WTC11 (cell line): ENCODE measurements at regions not wholly inside any gene's neighbourhood (a gene's known extent, or its start where the extent isn't known, plus 50 kb on each side); places are given as distances from the start of the nearest gene placed in this dataset.

Experiments used
- ATAC-seq: fragments of 200-7000 bp; cut with Tn5 transposase; 2 replicates; pipeline ENCODE4 v1.10.0; 2021; ENCODE audit warnings: mild to moderate bottlenecking, moderate library complexity
- CTCF ChIA-PET: fragments of 300-600 bp; sonication (Branson Sonifier 250); formaldehyde crosslinking; loops from one replicate; lab custom pipeline; 2021; ENCODE audit warnings: antibody characterized with exemption; lab: Charles Lee
- POLR2A ChIA-PET: fragments of 350-600 bp; sonication (Branson Sonifier 250); formaldehyde crosslinking; loops from one replicate; lab custom pipeline; 2021; ENCODE audit warnings: antibody characterized with exemption; lab: Charles Lee
- DNase-seq: peaks from one replicate; pipeline ENCODE4 v3.0.0; 2021; ENCODE audit warnings: low spot score
- H3K27ac Mint-ChIP-seq: 2 replicates; pipeline ENCODE4 v1.8.0; 2021; ENCODE audit warnings: mixed read lengths
- H3K27me3 Mint-ChIP-seq: 2 replicates; pipeline ENCODE4 v1.8.0; 2021; ENCODE audit warnings: low read depth, mild to moderate bottlenecking, moderate library complexity, mixed read lengths
- H3K36me3 Mint-ChIP-seq: 2 replicates; pipeline ENCODE4 v1.8.0; 2021; ENCODE audit warnings: mixed read lengths
- H3K4me1 Mint-ChIP-seq: 2 replicates; pipeline ENCODE4 v1.8.0; 2022; ENCODE audit warnings: mixed read lengths
- H3K4me3 Mint-ChIP-seq: 2 replicates; pipeline ENCODE4 v1.8.0; 2021; ENCODE audit warnings: mild to moderate bottlenecking, moderate library complexity, mixed read lengths
- H3K9me3 Mint-ChIP-seq: 2 replicates; pipeline ENCODE4 v1.8.0; 2021; ENCODE audit warnings: mixed read lengths
- CREB1 ChIP-seq: sonication (generic); formaldehyde crosslinking; IDR thresholded peaks from 2 replicates; pipeline ENCODE4 v1.8.0; 2023; ENCODE audit warnings: mild to moderate bottlenecking, missing genetic modification reagents
- FOXJ3 ChIP-seq: sonication (generic); formaldehyde crosslinking; IDR thresholded peaks from 2 replicates; pipeline ENCODE4 v1.9.0; 2021; ENCODE audit warnings: missing genetic modification reagents, mild to moderate bottlenecking, borderline replicate concordance
- FOXK1 ChIP-seq: sonication (generic); formaldehyde crosslinking; IDR thresholded peaks from 2 replicates; pipeline ENCODE4 v1.8.0; 2022; ENCODE audit warnings: mild to moderate bottlenecking, moderate library complexity, missing genetic modification reagents
- GABPB1 ChIP-seq: sonication (generic); formaldehyde crosslinking; IDR thresholded peaks from 2 replicates; pipeline ENCODE4 v1.8.1; 2023; ENCODE audit warnings: mild to moderate bottlenecking, missing genetic modification reagents
- GRHL2 ChIP-seq: fragments of 250-450 bp; sonication (Bioruptor Pico); IDR thresholded peaks from 2 replicates; pipeline ENCODE4 v1.8.0; 2022; ENCODE audit warnings: mild to moderate bottlenecking, moderate library complexity; ENCODE audit not compliant: insufficient replicate concordance, severe bottlenecking
- JAZF1 ChIP-seq: fragments of 250-450 bp; sonication (Bioruptor Pico); IDR thresholded peaks from 2 replicates; pipeline ENCODE4 v1.9.0; 2021; ENCODE audit warnings: moderate library complexity, mild to moderate bottlenecking, inconsistent platforms
- OVOL2 ChIP-seq: fragments of 250-450 bp; sonication (Bioruptor Pico); IDR thresholded peaks from 2 replicates; pipeline ENCODE4 v1.9.0; 2021; ENCODE audit warnings: mild to moderate bottlenecking, borderline replicate concordance
- ZNF232 ChIP-seq: sonication (generic); formaldehyde crosslinking; IDR thresholded peaks from 2 replicates; pipeline ENCODE4 v1.8.0; 2022; ENCODE audit warnings: mild to moderate bottlenecking, missing genetic modification reagents
- TF ChIP-seq, protein P1 (sequence below): fragments of 200-600 bp; IDR thresholded peaks from 2 replicates; pipeline ENCODE4 v1.8.0; 2022; ENCODE audit warnings: antibody characterized with exemption
- TF ChIP-seq, protein P2 (sequence below): sonication (generic); formaldehyde crosslinking; IDR thresholded peaks from 2 replicates; pipeline ENCODE4 v1.8.0; 2022; ENCODE audit warnings: mild to moderate bottlenecking, missing genetic modification reagents
- TF ChIP-seq, protein P3 (sequence below): sonication (generic); formaldehyde crosslinking; IDR thresholded peaks from 2 replicates; pipeline ENCODE4 v1.8.1; 2022; ENCODE audit warnings: missing genetic modification reagents, borderline replicate concordance
- TF ChIP-seq, protein P4 (sequence below): sonication (generic); formaldehyde crosslinking; IDR thresholded peaks from 2 replicates; pipeline ENCODE4 v1.8.0; 2023; ENCODE audit warnings: missing genetic modification reagents, mild to moderate bottlenecking, borderline replicate concordance
- TF ChIP-seq, protein P5 (sequence below): fragments of 250-450 bp; sonication (Bioruptor Pico); conservative IDR thresholded peaks from 2 replicates; pipeline ENCODE4 v1.9.0; 2021; ENCODE audit warnings: mild to moderate bottlenecking
- TF ChIP-seq, protein P6 (sequence below): sonication (generic); formaldehyde crosslinking; IDR thresholded peaks from 2 replicates; pipeline ENCODE4 v1.8.1; 2023; ENCODE audit warnings: mild to moderate bottlenecking, moderate library complexity, missing genetic modification reagents
- TF ChIP-seq, protein P7 (sequence below): fragments of 250-450 bp; sonication (Bioruptor Pico); IDR thresholded peaks from 2 replicates; pipeline ENCODE4 v1.9.0; 2021; ENCODE audit warnings: mild to moderate bottlenecking

DNA sequence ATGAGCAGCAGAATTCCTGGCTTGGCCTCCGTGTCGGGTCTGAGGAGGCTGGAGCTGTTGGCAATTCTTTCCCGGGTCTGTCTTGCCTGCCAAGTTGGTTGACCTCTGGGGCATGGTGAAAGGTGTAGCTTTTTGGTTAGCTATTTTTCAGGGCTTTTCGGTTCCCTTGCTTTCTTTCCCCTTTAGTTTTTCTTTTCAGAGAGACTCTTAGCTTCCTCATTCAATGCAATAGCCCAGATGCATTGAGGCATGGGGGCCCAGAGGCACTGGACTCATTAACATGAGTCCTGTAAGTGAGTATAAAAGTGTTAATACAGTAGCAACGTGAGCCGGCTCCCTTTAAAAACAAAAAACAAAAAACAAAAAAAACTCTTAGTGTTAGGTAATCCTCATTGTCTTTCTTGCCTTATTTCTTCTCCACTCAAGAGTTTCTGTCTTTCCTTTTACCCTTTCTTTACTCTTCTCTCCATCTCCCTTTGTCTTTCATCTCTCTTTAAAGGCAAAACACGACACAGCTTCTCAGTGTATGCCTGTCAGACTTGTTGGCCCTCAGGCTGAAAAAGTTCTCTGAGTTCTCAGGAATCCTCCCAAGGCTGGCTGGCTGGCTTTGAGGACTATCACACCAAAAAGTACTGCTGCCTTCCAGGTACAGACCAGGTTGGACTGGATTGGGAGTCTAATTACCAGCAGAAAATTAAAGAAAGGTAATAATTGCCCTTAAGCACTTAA, 289.9 kb upstream of the TUT7 start:
- Mint-ChIP-seq H3K9me3 (no peaks in the 10 kb centered on the region), H3K27me3 (no peaks in the 10 kb centered on the region; the same call in 1 of the 2 replicates), H3K36me3 (no peaks in the 10 kb centered on the region), H3K27ac (no peak overlapping the region; the same call in 1 of the 2 replicates), H3K4me1 (peaks cover 18% of the 10 kb centered on the region), H3K4me3 (no peak overlapping the region)
- CTCF ChIA-PET = interaction anchor here (0.7 to 1.2 kb wide), 3 partner anchors 216 to 244 kb away, joined by 3 to 4 read pairs (median 3); no protein-coding TSS in a partner anchor
- ATAC-seq (no peak), DNase-seq (no peak)
- TF ChIP-seq JAZF1 (CRISPR knock-in tag) (no peak), CREB1 (no peak), OVOL2 (no peak), ZNF232 (CRISPR knock-in tag) (no peak), FOXJ3 (CRISPR knock-in tag) (no peak)
- TF ChIP-seq, protein P1, sequence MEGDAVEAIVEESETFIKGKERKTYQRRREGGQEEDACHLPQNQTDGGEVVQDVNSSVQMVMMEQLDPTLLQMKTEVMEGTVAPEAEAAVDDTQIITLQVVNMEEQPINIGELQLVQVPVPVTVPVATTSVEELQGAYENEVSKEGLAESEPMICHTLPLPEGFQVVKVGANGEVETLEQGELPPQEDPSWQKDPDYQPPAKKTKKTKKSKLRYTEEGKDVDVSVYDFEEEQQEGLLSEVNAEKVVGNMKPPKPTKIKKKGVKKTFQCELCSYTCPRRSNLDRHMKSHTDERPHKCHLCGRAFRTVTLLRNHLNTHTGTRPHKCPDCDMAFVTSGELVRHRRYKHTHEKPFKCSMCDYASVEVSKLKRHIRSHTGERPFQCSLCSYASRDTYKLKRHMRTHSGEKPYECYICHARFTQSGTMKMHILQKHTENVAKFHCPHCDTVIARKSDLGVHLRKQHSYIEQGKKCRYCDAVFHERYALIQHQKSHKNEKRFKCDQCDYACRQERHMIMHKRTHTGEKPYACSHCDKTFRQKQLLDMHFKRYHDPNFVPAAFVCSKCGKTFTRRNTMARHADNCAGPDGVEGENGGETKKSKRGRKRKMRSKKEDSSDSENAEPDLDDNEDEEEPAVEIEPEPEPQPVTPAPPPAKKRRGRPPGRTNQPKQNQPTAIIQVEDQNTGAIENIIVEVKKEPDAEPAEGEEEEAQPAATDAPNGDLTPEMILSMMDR = no peak
- TF ChIP-seq, protein P2, sequence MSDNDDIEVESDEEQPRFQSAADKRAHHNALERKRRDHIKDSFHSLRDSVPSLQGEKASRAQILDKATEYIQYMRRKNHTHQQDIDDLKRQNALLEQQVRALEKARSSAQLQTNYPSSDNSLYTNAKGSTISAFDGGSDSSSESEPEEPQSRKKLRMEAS = no peak
- TF ChIP-seq, protein P3, sequence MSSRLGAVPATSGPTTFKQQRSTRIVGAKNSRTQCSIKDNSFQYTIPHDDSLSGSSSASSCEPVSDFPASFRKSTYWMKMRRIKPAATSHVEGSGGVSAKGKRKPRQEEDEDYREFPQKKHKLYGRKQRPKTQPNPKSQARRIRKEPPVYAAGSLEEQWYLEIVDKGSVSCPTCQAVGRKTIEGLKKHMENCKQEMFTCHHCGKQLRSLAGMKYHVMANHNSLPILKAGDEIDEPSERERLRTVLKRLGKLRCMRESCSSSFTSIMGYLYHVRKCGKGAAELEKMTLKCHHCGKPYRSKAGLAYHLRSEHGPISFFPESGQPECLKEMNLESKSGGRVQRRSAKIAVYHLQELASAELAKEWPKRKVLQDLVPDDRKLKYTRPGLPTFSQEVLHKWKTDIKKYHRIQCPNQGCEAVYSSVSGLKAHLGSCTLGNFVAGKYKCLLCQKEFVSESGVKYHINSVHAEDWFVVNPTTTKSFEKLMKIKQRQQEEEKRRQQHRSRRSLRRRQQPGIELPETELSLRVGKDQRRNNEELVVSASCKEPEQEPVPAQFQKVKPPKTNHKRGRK (CRISPR knock-in tag) = no peak
- POLR2A ChIA-PET = interaction anchor here (0.6 kb wide), 1 partner anchor 343 kb away, joined by 4 read pairs; no protein-coding TSS in a partner anchor

DNA sequence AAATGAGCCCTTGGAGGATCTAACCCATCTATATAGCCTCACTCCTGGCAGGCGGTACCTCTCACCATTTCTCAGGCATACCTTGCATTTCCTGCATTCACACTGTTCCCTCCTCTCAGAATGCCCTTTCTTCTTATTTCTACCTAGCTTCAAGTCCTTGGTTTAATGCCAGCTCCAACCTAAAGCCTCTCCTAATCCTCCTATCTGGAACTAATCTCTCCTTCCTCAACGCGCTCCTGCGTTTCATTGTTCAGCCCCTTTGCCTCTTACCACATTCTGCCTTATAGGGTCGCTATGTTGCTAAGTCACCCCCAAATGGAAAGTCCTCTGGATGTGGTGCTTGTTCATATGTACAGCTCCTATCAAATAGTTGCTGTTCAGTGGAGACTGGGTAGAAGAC, 288.5 kb upstream of the TUT7 start:
- no peaks in the 10 kb centered on the region for H3K9me3 Mint-ChIP-seq
- CTCF ChIA-PET = no interaction called here
- TF ChIP-seq, protein P4, sequence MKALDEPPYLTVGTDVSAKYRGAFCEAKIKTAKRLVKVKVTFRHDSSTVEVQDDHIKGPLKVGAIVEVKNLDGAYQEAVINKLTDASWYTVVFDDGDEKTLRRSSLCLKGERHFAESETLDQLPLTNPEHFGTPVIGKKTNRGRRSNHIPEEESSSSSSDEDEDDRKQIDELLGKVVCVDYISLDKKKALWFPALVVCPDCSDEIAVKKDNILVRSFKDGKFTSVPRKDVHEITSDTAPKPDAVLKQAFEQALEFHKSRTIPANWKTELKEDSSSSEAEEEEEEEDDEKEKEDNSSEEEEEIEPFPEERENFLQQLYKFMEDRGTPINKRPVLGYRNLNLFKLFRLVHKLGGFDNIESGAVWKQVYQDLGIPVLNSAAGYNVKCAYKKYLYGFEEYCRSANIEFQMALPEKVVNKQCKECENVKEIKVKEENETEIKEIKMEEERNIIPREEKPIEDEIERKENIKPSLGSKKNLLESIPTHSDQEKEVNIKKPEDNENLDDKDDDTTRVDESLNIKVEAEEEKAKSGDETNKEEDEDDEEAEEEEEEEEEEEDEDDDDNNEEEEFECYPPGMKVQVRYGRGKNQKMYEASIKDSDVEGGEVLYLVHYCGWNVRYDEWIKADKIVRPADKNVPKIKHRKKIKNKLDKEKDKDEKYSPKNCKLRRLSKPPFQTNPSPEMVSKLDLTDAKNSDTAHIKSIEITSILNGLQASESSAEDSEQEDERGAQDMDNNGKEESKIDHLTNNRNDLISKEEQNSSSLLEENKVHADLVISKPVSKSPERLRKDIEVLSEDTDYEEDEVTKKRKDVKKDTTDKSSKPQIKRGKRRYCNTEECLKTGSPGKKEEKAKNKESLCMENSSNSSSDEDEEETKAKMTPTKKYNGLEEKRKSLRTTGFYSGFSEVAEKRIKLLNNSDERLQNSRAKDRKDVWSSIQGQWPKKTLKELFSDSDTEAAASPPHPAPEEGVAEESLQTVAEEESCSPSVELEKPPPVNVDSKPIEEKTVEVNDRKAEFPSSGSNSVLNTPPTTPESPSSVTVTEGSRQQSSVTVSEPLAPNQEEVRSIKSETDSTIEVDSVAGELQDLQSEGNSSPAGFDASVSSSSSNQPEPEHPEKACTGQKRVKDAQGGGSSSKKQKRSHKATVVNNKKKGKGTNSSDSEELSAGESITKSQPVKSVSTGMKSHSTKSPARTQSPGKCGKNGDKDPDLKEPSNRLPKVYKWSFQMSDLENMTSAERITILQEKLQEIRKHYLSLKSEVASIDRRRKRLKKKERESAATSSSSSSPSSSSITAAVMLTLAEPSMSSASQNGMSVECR = no peak
- TF ChIP-seq FOXJ3 (CRISPR knock-in tag) (no peak), OVOL2 (no peak), GABPB1 (CRISPR knock-in tag) (no peak), GRHL2 (CRISPR knock-in tag) (no peak), FOXK1 (CRISPR knock-in tag) (no peak), CREB1 (no peak)
- TF ChIP-seq, protein P1 = no peak
- TF ChIP-seq, protein P5, sequence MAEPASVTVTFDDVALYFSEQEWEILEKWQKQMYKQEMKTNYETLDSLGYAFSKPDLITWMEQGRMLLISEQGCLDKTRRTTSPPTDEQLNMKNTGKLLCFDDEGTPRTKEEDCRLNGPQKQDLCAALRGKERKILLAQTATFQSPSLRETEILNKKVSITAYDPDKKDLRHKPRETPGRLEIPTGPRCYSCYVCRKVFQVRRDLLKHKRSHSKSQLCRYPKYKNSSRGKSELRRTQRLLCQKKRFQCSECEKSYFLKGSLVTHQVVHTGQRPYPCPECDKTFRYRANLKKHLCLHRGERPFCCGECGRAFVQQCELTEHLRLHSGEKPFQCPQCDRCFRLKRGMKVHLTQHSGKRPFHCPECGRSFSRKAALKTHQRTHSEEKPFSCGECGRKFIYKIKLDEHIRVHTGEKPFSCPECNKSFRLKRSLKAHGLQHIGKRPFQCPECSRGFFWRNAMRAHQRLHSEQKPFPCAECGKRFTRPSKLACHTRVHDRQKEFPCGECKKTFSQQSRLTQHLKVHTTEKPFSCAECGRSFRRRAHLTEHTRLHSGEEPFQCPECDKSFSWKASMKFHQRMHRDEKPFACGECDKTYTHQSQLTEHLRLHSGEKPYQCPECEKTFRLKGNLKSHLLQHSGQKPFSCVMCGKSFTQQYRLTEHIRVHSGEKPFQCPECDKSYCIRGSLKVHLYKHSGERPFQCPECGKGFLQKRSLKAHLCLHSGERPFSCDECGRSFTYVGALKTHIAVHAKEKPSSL (CRISPR knock-in tag) = no peak
- TF ChIP-seq, protein P6, sequence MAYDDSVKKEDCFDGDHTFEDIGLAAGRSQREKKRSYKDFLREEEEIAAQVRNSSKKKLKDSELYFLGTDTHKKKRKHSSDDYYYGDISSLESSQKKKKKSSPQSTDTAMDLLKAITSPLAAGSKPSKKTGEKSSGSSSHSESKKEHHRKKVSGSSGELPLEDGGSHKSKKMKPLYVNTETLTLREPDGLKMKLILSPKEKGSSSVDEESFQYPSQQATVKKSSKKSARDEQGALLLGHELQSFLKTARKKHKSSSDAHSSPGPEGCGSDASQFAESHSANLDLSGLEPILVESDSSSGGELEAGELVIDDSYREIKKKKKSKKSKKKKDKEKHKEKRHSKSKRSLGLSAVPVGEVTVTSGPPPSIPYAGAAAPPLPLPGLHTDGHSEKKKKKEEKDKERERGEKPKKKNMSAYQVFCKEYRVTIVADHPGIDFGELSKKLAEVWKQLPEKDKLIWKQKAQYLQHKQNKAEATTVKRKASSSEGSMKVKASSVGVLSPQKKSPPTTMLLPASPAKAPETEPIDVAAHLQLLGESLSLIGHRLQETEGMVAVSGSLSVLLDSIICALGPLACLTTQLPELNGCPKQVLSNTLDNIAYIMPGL (CRISPR knock-in tag) = no peak
- TF ChIP-seq, protein P7, sequence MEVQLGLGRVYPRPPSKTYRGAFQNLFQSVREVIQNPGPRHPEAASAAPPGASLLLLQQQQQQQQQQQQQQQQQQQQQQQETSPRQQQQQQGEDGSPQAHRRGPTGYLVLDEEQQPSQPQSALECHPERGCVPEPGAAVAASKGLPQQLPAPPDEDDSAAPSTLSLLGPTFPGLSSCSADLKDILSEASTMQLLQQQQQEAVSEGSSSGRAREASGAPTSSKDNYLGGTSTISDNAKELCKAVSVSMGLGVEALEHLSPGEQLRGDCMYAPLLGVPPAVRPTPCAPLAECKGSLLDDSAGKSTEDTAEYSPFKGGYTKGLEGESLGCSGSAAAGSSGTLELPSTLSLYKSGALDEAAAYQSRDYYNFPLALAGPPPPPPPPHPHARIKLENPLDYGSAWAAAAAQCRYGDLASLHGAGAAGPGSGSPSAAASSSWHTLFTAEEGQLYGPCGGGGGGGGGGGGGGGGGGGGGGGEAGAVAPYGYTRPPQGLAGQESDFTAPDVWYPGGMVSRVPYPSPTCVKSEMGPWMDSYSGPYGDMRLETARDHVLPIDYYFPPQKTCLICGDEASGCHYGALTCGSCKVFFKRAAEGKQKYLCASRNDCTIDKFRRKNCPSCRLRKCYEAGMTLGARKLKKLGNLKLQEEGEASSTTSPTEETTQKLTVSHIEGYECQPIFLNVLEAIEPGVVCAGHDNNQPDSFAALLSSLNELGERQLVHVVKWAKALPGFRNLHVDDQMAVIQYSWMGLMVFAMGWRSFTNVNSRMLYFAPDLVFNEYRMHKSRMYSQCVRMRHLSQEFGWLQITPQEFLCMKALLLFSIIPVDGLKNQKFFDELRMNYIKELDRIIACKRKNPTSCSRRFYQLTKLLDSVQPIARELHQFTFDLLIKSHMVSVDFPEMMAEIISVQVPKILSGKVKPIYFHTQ (CRISPR knock-in tag) = no peak

More for the DNA sequence above, 288.5 kb upstream of the TUT7 start:
- ATAC-seq (no peak), DNase-seq (no peak)
- no peak overlapping the region for H3K4me3 Mint-ChIP-seq
- peaks cover 21% of the 10 kb centered on the region for H3K4me1 Mint-ChIP-seq
- H3K36me3 Mint-ChIP-seq = no peaks in the 10 kb centered on the region
- no peaks in the 10 kb centered on the region; the same call in 1 of the 2 replicates for H3K27me3 Mint-ChIP-seq
- POLR2A ChIA-PET = no interaction called here
- no peak overlapping the region for H3K27ac Mint-ChIP-seq
